ENCODE measurements at regions not wholly inside any gene's neighbourhood (a gene's known extent, or its start where the extent isn't known, plus 50 kb on each side); places are given as distances from the start of the nearest gene placed in this dataset.

DNA sequence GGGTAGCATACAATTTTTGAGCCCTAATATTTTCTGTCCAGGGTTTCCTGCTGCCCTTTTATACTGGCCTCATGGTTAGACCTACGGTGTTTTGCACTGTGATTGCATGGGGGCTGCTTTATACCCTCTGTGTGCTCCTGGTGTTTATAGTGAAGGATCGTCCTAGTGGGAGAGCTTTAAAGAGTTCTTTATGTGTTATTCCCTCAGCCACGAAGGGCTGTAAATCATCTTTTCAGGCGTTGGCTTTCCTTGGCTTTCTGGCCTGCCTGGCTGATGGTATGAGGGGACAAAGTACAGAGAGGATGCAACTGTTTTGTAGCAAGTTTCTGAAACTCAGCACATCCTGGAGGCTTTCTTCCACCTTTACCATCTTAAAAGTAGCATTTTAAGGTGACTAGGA is 464.3 kb downstream of the EPM2A start:
- Histone ChIP-seq H3K9ac (ENCODE audit: low read length) (no peak overlapping the region), H3K79me2 (ENCODE audit: insufficient read depth, low read length) (no peaks in the 10 kb centered on the region), H3K4me1 (ENCODE audit: insufficient read depth, low read length, severe bottlenecking) (no peaks in the 10 kb centered on the region), H3K36me3 (ENCODE audit: insufficient read depth, low read length) (no peaks in the 10 kb centered on the region), H3K4me3 (ENCODE audit: low read depth, low read length, poor library complexity, severe bottlenecking) (no peak overlapping the region), H3K27ac (ENCODE audit: low read depth, low read length, poor library complexity, severe bottlenecking) (no peak overlapping the region), H3K4me2 (ENCODE audit: low read length) (no peak overlapping the region), H4K20me1 (ENCODE audit: insufficient read depth, low read length) (no peaks in the 10 kb centered on the region), H3F3A (ENCODE audit: insufficient read depth, low read length) (no peaks in the 10 kb centered on the region), H2AFZ (ENCODE audit: low read length) (no peak overlapping the region), H3K9me3 (ENCODE audit: low read length) (no peaks in the 10 kb centered on the region), H3K27me3 (ENCODE audit: insufficient read depth, low read length) (no peaks in the 10 kb centered on the region), H3K9me2 (ENCODE audit: low read depth, low read length) (no peaks in the 10 kb centered on the region)
- TF ChIP-seq, protein P1, sequence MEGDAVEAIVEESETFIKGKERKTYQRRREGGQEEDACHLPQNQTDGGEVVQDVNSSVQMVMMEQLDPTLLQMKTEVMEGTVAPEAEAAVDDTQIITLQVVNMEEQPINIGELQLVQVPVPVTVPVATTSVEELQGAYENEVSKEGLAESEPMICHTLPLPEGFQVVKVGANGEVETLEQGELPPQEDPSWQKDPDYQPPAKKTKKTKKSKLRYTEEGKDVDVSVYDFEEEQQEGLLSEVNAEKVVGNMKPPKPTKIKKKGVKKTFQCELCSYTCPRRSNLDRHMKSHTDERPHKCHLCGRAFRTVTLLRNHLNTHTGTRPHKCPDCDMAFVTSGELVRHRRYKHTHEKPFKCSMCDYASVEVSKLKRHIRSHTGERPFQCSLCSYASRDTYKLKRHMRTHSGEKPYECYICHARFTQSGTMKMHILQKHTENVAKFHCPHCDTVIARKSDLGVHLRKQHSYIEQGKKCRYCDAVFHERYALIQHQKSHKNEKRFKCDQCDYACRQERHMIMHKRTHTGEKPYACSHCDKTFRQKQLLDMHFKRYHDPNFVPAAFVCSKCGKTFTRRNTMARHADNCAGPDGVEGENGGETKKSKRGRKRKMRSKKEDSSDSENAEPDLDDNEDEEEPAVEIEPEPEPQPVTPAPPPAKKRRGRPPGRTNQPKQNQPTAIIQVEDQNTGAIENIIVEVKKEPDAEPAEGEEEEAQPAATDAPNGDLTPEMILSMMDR (IDR thresholded peaks at IDR 0.05; ENCODE audit: low read length), result no peak
- TF ChIP-seq EZH2 (IDR thresholded peaks at IDR 0.05; ENCODE audit: borderline replicate concordance, low read length), result no peak

DNA sequence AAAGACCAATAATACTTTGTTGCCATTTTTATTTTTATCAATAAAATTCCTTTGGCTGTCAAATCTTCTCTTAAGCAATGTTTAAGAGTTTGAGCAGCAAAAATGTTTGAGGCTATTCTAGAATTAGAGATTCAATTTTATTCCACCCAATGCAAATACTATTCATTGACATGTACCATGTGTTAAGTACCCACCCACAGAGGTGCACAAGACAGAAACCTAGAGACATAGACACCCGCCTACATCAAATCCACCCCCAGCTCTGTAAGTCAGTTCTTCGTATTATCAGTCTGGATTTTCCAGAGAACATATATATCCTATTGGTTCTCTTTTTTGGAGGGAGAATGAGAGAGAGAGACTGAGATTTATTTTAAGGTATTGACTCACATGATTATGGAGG is 463.7 kb downstream of the EPM2A start:
- H3K36me3 ChIP-seq (ENCODE audit: insufficient read depth, low read length), result no peaks in the 10 kb centered on the region
- H3K4me3 ChIP-seq (ENCODE audit: low read depth, low read length, poor library complexity, severe bottlenecking), result no peak overlapping the region
- no peak overlapping the region for H3K4me2 ChIP-seq (ENCODE audit: low read length)
- H3K27me3 ChIP-seq (ENCODE audit: insufficient read depth, low read length), result no peaks in the 10 kb centered on the region
- H3K27ac ChIP-seq (ENCODE audit: low read depth, low read length, poor library complexity, severe bottlenecking), result no peak overlapping the region
- H3K9me3 ChIP-seq (ENCODE audit: low read length), result no peaks in the 10 kb centered on the region
- H3F3A ChIP-seq (ENCODE audit: insufficient read depth, low read length), result no peaks in the 10 kb centered on the region
- no peaks in the 10 kb centered on the region for H3K9me2 ChIP-seq (ENCODE audit: low read depth, low read length)
- H3K79me2 ChIP-seq (ENCODE audit: insufficient read depth, low read length), result no peaks in the 10 kb centered on the region
- no peaks in the 10 kb centered on the region for H4K20me1 ChIP-seq (ENCODE audit: insufficient read depth, low read length)
- no peak for TF ChIP-seq EZH2 (IDR thresholded peaks at IDR 0.05; ENCODE audit: borderline replicate concordance, low read length)
- TF ChIP-seq, protein P1 (IDR thresholded peaks at IDR 0.05; ENCODE audit: low read length), result no peak
- no peaks in the 10 kb centered on the region for H3K4me1 ChIP-seq (ENCODE audit: insufficient read depth, low read length, severe bottlenecking)
- no peak overlapping the region for H2AFZ ChIP-seq (ENCODE audit: low read length)
- H3K9ac ChIP-seq (ENCODE audit: low read length), result no peak overlapping the region

DNA sequence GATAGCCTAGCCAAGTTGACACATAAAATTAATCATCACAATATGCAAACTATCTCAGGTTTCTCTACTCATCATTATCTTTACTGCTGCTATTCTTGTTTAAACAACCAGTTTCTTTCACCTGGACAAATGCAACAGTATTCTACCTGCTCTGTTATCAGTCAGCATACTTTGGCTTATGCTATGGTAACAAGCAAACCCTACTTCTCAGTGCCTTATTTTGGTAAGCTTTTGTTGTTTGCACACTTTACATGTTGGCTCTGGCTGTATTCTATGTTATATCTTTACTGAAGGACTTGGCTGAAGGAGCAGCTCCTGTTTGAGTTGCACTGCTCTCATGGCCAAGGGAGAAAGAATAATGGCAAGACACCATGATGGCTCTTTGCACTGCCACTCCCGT is 463.1 kb downstream of the EPM2A start:
- no peaks in the 10 kb centered on the region for H3K36me3 ChIP-seq (ENCODE audit: insufficient read depth, low read length)
- no peak overlapping the region for H3K4me3 ChIP-seq (ENCODE audit: low read depth, low read length, poor library complexity, severe bottlenecking)
- H3K27me3 ChIP-seq (ENCODE audit: insufficient read depth, low read length), result no peaks in the 10 kb centered on the region
- H3K9ac ChIP-seq (ENCODE audit: low read length), result no peak overlapping the region
- no peak overlapping the region for H3K4me2 ChIP-seq (ENCODE audit: low read length)
- no peaks in the 10 kb centered on the region for H4K20me1 ChIP-seq (ENCODE audit: insufficient read depth, low read length)
- no peak overlapping the region for H2AFZ ChIP-seq (ENCODE audit: low read length)
- no peaks in the 10 kb centered on the region for H3K9me2 ChIP-seq (ENCODE audit: low read depth, low read length)
- H3F3A ChIP-seq (ENCODE audit: insufficient read depth, low read length), result no peaks in the 10 kb centered on the region
- no peak for TF ChIP-seq EZH2 (IDR thresholded peaks at IDR 0.05; ENCODE audit: borderline replicate concordance, low read length)
- TF ChIP-seq, protein P1 (IDR thresholded peaks at IDR 0.05; ENCODE audit: low read length), result no peak
- no peak overlapping the region for H3K27ac ChIP-seq (ENCODE audit: low read depth, low read length, poor library complexity, severe bottlenecking)
- H3K4me1 ChIP-seq (ENCODE audit: insufficient read depth, low read length, severe bottlenecking), result no peaks in the 10 kb centered on the region
- no peaks in the 10 kb centered on the region for H3K79me2 ChIP-seq (ENCODE audit: insufficient read depth, low read length)
- no peaks in the 10 kb centered on the region for H3K9me3 ChIP-seq (ENCODE audit: low read length)

Data from OCI-LY1 (cell line).